Vagina (tissue), 2 donors: ENCODE measurements at regions not wholly inside any gene's neighbourhood (a gene's known extent, or its start where the extent isn't known, plus 50 kb on each side); places are given as distances from the start of the nearest gene placed in this dataset.

Experiments used
- CTCF ChIP-seq, 3 experiments: fragments of 450-650 bp in 2 of 3; fragments of 200-600 bp in 1 of 3; sonication (generic) in 1 of 3; IDR thresholded peaks; one replicate each; pipeline ENCODE4 v1.5.1; 2017 to 2019; ENCODE audit warnings: antibody characterized with exemption in 3 of 3, mild to moderate bottlenecking in 2 of 3, moderate library complexity in 2 of 3
- POLR2AphosphoS5 ChIP-seq, 2 donors: sonication (generic); formaldehyde crosslinking; IDR thresholded peaks; one replicate each; pipeline ENCODE4 v1.9.0; 2017; ENCODE audit warnings: antibody characterized with exemption in 2 of 2, mild to moderate bottlenecking in 2 of 2, low read depth in 1 of 2; ENCODE audit not compliant: insufficient read depth in 1 of 2

- TF ChIP-seq CTCF (IDR thresholded peaks at IDR 0.05) (no peak), POLR2AphosphoS5 (IDR thresholded peaks at IDR 0.05; ENCODE audit: insufficient read depth in 1 of 2, low read depth in 1 of 2) (no peak)
These were observed 399.3 kb downstream of the LRATD1 start for GRCh38 chr2:15031745-15032240.
